GM12878 (cell line): ENCODE measurements at regions not wholly inside any gene's neighbourhood (a gene's known extent, or its start where the extent isn't known, plus 50 kb on each side); places are given as distances from the start of the nearest gene placed in this dataset.

Experiments
- NR2C2 ChIP-seq: IDR thresholded peaks from 2 replicates; pipeline ENCODE4 v1.6.1; 2011; ENCODE audit warnings: borderline replicate concordance, low read depth; ENCODE audit not compliant: control insufficient read depth, insufficient read length
- TF ChIP-seq, protein P1 (sequence below), 3 experiments: IDR thresholded peaks in 2 of 3; conservative IDR thresholded peaks in 1 of 3; 2 replicates each; pipeline ENCODE4 v1.5.1; 2011; ENCODE audit warnings: low read depth in 3 of 3, low read length in 3 of 3, mild to moderate bottlenecking in 3 of 3, control low read depth in 2 of 3, moderate library complexity in 2 of 3, inconsistent platforms in 1 of 3, mixed read lengths in 1 of 3; ENCODE audit not compliant: control insufficient read depth in 2 of 3, insufficient read depth in 1 of 3; ENCODE audit errors: extremely low read depth in 1 of 3

DNA sequence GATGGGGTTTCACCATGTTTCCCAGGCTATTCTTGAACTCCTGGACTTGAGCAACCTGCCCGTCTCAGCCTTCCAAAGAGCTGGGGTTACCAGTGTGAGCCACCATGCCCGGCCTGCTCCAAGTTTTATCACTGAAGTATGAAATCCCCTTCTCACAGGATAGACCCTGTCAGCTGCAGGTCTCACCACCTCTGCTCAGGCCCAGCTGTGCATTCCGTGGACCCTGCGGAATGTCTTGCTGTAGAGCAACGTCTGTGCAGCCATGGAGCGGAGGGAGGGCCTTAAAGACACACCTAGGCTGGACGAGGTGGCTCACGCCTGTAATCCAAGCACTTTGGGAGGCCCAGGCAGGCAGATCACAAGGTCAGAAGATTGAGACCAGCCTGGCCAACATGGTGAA is 625.4 kb downstream of the BRD1 start:
- TF ChIP-seq NR2C2, result no peak
- TF ChIP-seq, protein P1, sequence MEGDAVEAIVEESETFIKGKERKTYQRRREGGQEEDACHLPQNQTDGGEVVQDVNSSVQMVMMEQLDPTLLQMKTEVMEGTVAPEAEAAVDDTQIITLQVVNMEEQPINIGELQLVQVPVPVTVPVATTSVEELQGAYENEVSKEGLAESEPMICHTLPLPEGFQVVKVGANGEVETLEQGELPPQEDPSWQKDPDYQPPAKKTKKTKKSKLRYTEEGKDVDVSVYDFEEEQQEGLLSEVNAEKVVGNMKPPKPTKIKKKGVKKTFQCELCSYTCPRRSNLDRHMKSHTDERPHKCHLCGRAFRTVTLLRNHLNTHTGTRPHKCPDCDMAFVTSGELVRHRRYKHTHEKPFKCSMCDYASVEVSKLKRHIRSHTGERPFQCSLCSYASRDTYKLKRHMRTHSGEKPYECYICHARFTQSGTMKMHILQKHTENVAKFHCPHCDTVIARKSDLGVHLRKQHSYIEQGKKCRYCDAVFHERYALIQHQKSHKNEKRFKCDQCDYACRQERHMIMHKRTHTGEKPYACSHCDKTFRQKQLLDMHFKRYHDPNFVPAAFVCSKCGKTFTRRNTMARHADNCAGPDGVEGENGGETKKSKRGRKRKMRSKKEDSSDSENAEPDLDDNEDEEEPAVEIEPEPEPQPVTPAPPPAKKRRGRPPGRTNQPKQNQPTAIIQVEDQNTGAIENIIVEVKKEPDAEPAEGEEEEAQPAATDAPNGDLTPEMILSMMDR (IDR thresholded peaks at IDR 0.05 in 2 of 3, conservative IDR thresholded peaks at IDR 0.05 in 1 of 3; ENCODE audit: control insufficient read depth in 2 of 3, extremely low read depth in 1 of 3, insufficient read depth in 1 of 3, low read depth in 3 of 3, low read length in 3 of 3), result no peak
